ENCODE measurements at regions not wholly inside any gene's neighbourhood (a gene's known extent, or its start where the extent isn't known, plus 50 kb on each side); places are given as distances from the start of the nearest gene placed in this dataset.
A peak's percentile ranks its signal among the peaks of the same experiment; 100 is the strongest.

DNA sequence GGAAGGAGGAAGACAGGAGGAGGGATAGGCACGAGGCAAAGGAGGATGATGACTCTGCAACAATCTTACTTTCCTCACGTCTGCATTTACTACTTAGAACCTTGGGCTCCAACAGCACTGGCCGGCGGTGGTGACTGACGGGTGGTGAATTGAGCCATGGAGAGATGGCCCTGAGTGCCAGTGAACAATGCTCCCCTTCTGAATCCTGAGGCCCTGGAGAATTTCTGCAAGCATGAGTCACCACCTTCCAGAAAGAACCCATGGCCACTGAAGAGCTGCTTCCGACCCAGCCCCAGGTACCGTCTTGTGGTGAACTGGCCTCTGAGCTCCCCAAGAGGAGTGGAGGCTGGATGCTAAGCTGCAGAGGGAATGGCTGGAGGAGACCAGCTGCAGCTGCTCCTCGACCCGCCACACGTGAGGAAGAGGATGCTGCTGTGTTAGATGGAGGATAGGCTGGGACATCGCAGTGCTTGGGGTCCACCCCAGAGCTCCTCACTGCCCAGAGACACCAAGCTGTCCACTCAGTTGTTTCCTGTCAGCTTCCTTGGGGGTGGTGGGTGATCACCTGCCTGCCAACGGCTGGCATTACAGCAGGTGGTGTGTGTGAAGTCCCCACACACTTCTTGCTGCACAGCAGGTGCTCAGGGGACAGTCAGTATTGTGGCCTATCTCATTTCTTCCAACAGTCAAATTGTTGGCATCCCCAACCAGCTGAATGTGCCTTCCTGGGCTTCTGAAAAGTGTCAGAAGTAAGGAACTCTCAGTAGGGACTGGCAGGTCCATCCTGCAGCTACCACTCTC is 186.5 kb upstream of the ID2 start:
- Histone ChIP-seq H3K4me1 (peaks cover 7 to 40% (median 11%) of the 10 kb centered on the region in 3 donors), H3K27me3 (no peaks in the 10 kb centered on the region), H3K36me3 (no peaks in the 10 kb centered on the region), H3K9me3 (no peaks in the 10 kb centered on the region), H3K27ac (no peak overlapping the region), H3K4me3 (no peak overlapping the region)
- intact Hi-C loops (cut with DNase I) = no loop called here
- no peak for DNase-seq
- no peak for TF ChIP-seq POLR2A (IDR thresholded peaks at IDR 0.05)
- TF ChIP-seq, protein P1, sequence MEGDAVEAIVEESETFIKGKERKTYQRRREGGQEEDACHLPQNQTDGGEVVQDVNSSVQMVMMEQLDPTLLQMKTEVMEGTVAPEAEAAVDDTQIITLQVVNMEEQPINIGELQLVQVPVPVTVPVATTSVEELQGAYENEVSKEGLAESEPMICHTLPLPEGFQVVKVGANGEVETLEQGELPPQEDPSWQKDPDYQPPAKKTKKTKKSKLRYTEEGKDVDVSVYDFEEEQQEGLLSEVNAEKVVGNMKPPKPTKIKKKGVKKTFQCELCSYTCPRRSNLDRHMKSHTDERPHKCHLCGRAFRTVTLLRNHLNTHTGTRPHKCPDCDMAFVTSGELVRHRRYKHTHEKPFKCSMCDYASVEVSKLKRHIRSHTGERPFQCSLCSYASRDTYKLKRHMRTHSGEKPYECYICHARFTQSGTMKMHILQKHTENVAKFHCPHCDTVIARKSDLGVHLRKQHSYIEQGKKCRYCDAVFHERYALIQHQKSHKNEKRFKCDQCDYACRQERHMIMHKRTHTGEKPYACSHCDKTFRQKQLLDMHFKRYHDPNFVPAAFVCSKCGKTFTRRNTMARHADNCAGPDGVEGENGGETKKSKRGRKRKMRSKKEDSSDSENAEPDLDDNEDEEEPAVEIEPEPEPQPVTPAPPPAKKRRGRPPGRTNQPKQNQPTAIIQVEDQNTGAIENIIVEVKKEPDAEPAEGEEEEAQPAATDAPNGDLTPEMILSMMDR (IDR thresholded peaks at IDR 0.05) = no peak
- 78 to 91% methylated on average over 8 to 11 of the region's 12 CpGs for WGBS, 2 donors

DNA sequence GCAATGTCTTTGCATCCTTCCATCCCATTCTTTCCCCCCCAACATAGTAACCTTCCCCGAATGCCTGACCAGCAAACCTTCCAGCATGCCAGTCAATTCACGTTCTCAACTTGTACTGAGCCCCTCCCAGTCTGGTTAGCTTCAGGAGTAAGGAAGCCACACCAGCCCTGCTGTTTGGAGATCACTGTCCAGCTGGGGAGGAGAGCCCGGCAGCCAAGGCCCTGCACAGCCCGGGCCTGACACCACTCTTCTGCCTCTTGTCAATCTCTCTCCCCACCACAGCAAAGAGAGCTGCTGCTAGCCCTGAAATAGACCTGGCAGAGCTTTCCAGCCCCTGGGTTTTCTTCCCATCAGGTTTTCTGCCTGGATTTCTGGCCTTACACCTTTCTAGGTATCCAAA is 185.8 kb upstream of the ID2 start:
- H3K4me3 ChIP-seq = no peak overlapping the region
- TF ChIP-seq POLR2A (IDR thresholded peaks at IDR 0.05) = no peak
- TF ChIP-seq, protein P1 (IDR thresholded peaks at IDR 0.05) = no peak
- H3K27ac ChIP-seq = no peak overlapping the region
- no peaks in the 10 kb centered on the region for H3K27me3 ChIP-seq
- intact Hi-C loops (cut with DNase I) = no loop called here
- DNase-seq = no peak
- peaks cover 11 to 40% (median 13%) of the 10 kb centered on the region in 3 donors for H3K4me1 ChIP-seq
- no peaks in the 10 kb centered on the region for H3K9me3 ChIP-seq
- H3K36me3 ChIP-seq = no peaks in the 10 kb centered on the region
- 82 to 84% methylated on average over 4 of the region's 4 CpGs for WGBS, 2 donors

DNA sequence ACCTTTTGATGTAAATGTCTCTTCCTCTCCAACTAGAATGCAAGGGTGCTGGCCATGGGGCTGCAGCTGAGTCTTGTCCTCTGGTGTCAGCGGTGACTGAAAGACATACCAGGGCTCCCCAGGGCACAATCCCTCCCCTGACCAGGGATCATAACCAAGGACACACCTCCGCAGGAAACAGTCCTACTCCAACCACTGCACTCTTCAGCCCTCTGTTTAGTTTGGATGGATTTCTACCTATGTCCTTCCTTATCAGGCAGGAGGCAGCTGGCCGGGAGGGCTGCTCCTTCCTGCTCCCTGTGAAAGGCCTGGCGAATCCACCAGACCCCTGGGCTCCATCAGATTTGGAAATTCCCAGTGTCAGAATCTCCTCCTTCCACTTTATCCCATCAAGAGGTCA is 185.2 kb upstream of the ID2 start:
- WGBS, 2 donors = 60 to 79% methylated on average over 1 to 4 of the region's 4 CpGs
- DNase-seq = no peak
- no peaks in the 10 kb centered on the region for H3K36me3 ChIP-seq
- peaks cover 13 to 41% (median 13%) of the 10 kb centered on the region in 3 donors for H3K4me1 ChIP-seq
- H3K4me3 ChIP-seq = no peak overlapping the region
- TF ChIP-seq, protein P1 (IDR thresholded peaks at IDR 0.05) = no peak
- TF ChIP-seq POLR2A (IDR thresholded peaks at IDR 0.05) = no peak
- no peaks in the 10 kb centered on the region for H3K9me3 ChIP-seq
- H3K27me3 ChIP-seq = no peaks in the 10 kb centered on the region
- intact Hi-C loops (cut with DNase I) = no loop called here
- no peak overlapping the region for H3K27ac ChIP-seq

- Histone ChIP-seq H3K27ac (no peak overlapping the region), H3K27me3 (no peaks in the 10 kb centered on the region), H3K36me3 (no peaks in the 10 kb centered on the region), H3K4me3 (no peak overlapping the region), H3K4me1 (peaks cover 13 to 47% (median 17%) of the 10 kb centered on the region in 3 donors), H3K9me3 (no peaks in the 10 kb centered on the region)
- no peak for TF ChIP-seq POLR2A (IDR thresholded peaks at IDR 0.05)
- intact Hi-C loops (cut with DNase I) = no loop called here
- WGBS, 2 donors = 81 to 88% methylated on average over 3 of the region's 3 CpGs
- DNase-seq = no peak
Measured at GRCh38 chr2:8498994-8499393, 182.9 kb upstream of the ID2 start.

GRCh38 chr2:8500124-8501054 is 181.5 kb upstream of the ID2 start:
- peaks cover 13 to 35% (median 17%) of the 10 kb centered on the region in 3 donors for H3K4me1 ChIP-seq
- no peaks in the 10 kb centered on the region for H3K9me3 ChIP-seq
- no peaks in the 10 kb centered on the region for H3K36me3 ChIP-seq
- H3K27me3 ChIP-seq = no peaks in the 10 kb centered on the region
- no peak for DNase-seq
- WGBS, 2 donors = 45 to 77% methylated on average over 8 to 13 of the region's 13 CpGs
- peak overlapping the region in 3 of 4 donors; percentile 45 to 68 (median 49) for H3K27ac ChIP-seq
- intact Hi-C loops (cut with DNase I) = no loop called here
- no peak overlapping the region for H3K4me3 ChIP-seq
- no peak for TF ChIP-seq POLR2A (IDR thresholded peaks at IDR 0.05)
- TF ChIP-seq, protein P1 (IDR thresholded peaks at IDR 0.05) = no peak
